GM10847 (cell line): ENCODE measurements at regions not wholly inside any gene's neighbourhood (a gene's known extent, or its start where the extent isn't known, plus 50 kb on each side); places are given as distances from the start of the nearest gene placed in this dataset.

ENCODE experiments used
- POLR2A ChIP-seq: IDR thresholded peaks from 2 replicates; pipeline ENCODE4 v1.6.1; 2011; ENCODE audit not compliant: insufficient read length; ENCODE audit errors: extremely low read depth

DNA sequence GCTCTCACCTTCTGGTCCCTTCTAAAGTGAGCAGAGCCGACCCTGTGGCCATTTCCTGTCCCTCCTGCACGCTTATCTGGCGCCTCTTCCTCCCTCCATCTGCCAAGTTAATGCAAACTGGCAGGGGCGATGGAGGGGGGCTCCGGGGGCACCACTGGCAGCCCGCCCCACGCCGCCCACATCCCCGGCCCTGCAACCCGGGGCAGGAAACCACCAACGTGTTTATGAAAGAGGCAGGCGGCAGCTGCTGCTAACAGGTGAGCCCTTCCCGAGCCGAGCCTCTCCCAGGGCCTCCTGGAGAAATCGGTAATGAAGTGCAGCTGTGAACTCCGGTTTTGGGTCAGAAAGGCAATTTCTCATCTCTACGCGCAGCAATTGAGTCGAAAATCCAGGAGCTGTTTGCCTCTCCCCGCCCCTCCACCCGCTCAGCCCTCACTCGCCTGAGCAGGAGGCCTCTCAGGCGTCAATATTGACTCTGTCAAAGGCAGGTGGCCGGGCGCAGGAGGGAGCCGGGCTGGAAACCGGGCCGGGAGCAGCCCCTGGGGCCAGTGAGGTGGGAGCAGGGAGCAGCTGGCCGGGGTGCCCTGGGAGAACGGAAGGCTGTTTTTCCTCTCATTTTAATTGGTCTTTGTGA is 164.4 kb upstream of the GSE1 start:
- no peak for TF ChIP-seq POLR2A

- no peak for TF ChIP-seq POLR2A
Measured at GRCh38 chr16:85449191-85449884, 163.8 kb upstream of the GSE1 start.

- TF ChIP-seq POLR2A: no peak
Measured at GRCh38 chr16:85449885-85450245, 163.3 kb upstream of the GSE1 start.

- no peak for TF ChIP-seq POLR2A
Measured at GRCh38 chr16:85451641-85452363, 161.3 kb upstream of the GSE1 start.

- TF ChIP-seq POLR2A: no peak
Measured at GRCh38 chr16:85452364-85453193, 160.5 kb upstream of the GSE1 start.

DNA sequence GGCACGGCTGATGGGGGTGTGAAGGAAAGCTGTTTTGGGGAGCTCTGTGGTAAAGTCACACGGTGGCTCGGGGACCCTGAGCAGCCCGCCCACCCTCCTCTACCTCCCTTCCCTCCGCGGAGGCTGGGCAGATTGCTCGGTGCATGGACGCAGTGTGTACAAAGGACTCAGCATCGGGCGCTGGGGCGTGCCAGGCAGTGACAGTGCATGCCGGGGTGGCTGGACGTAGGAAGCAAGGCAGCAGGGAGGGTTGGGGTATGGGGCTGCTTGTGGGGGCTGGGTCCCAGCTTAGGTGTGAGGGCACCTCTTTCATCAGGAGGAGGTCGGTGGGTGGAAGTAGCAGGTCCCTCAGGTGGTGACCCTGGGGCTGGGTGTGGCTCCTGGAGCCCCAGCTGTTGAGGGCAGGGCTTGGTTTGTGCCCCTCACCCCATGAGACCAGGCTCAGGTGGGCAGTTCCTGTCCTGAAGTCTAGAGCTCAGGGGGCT is 159.9 kb upstream of the GSE1 start:
- no peak for TF ChIP-seq POLR2A

GRCh38 chr16:85453703-85454102 is 159.4 kb upstream of the GSE1 start:
- TF ChIP-seq POLR2A: no peak

DNA sequence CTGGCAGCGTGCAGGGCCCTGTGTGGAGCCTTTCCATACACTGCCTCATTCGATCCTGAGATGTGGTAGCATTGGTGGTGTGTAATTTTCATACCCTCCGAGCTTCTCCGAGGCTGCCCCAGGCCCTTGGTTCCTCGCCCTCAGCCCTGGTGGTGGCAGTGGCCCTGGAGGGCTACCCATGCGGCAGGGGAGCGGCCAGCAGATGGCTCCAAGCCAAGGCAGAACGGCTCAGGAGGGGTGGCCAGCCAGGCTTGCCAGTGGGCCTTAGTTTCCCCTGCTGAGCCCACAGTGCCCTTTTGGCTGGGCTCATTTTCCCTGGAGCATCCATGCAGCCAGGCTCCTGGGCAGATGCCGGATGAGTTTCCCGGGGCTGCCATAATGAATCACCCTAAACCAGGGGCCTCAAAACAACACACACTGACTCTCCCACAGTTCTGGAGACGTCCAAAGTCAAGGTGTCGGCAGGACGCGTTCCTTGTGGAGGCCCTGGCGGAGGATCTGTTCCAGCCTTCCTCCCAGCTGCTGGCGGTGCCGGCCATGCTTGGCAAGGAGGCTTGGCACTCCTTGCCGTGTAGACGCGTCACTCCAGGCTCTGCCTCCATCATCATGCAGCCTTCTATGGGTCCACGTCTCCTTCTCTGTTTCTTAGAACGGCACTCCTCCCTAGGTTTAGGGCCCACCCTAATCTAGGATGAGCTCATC is 158.8 kb upstream of the GSE1 start:
- no peak for TF ChIP-seq POLR2A

GRCh38 chr16:85455534-85455933 is 157.6 kb upstream of the GSE1 start:
- no peak for TF ChIP-seq POLR2A

GRCh38 chr16:85457366-85457765 is 155.8 kb upstream of the GSE1 start:
- TF ChIP-seq POLR2A: no peak

DNA sequence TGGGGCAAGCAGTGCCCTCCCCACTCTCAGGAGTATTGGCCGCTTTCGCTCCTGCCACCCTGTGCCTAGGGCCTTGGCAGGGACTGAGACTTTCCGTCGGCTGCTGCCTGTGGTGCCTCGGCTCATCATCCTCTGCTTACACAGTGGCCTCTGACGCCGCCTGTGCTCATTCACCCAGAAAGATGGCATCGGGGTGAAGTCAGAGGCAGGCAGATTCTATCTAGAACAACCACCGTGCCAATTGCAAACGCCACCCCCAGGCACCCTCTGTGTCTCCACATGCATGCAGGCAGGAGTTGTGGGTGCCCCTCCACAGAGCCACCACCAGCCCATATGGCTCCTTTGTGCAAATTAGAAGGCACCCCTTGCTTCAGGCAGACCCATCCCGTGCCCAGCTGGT is 154.2 kb upstream of the GSE1 start:
- TF ChIP-seq POLR2A: no peak

GRCh38 chr16:85459529-85460251 is 153.4 kb upstream of the GSE1 start:
- TF ChIP-seq POLR2A: no peak

DNA sequence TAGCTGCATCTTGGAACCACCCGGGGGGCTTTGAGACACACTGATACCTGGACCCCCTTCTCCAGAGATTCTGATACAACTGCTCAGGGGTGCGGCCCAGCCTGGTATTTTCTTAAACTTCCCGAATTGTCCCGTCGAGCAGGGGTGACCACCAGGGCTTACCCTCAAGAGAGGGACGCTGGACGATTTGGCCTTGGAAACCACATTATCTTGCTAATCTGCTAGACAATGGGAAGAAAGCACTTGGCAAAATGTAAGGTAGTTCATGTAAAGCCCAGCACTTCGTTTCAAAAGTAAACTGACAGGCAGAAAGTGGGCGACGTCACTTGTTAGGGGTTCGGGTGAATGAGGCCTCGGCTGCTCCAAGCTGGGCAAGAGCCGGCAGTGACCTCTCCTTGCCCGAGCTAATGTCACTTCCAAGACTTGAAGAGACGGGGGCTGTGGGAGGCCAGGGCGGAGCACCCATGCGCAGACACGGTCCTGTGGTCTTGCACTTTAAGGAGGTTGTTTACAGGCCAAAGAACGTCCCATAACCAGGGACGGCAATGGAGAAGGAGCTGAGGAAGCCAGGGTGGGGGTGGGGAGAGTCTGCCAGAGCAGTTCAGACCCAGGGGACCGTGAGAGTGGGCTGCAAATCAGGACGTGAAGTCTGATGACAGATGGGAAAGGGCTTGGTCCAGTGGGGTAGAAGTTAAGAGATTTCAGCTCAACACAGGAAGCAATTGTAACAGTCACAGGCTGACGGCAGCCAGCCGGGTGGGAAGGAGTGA is 152.7 kb upstream of the GSE1 start:
- no peak for TF ChIP-seq POLR2A
